ENCODE measurements at regions not wholly inside any gene's neighbourhood (a gene's known extent, or its start where the extent isn't known, plus 50 kb on each side); places are given as distances from the start of the nearest gene placed in this dataset.
"Not testable (repeated sequence)": the region's sequence is repeated elsewhere in the genome, so short reads cannot be mapped to it uniquely, and the experiment has no call there.

- Histone ChIP-seq H3K36me3 (ENCODE audit: control insufficient read depth in 3 of 3, insufficient read depth in 2 of 3, low read depth in 1 of 3, low read length in 3 of 3) (no peaks in the 10 kb centered on the region), H3K27me3 (ENCODE audit: control insufficient read depth in 3 of 3, insufficient read depth in 3 of 3, low read length in 3 of 3) (no peaks in the 10 kb centered on the region), H3K4me1 (ENCODE audit: control insufficient read depth in 3 of 3, insufficient read depth in 2 of 3, low read depth in 1 of 3, low read length in 2 of 3) (no peaks in the 10 kb centered on the region), H3K27ac (ENCODE audit: low read depth in 1 of 3, low read length in 2 of 3) (no peak overlapping the region), H3K4me3 (ENCODE audit: low read depth in 1 of 3, low read length in 3 of 3) (no peak overlapping the region), H3K9me3 (ENCODE audit: control insufficient read depth in 2 of 2, insufficient read depth in 1 of 2, low read depth in 1 of 2, low read length in 1 of 2) (peaks cover 0 to 5% of the 10 kb centered on the region in 2 donors)
- 73 to 87% (median 76%) methylated on average over 6 of the region's 6 CpGs for WGBS, 3 donors
- FAIRE-seq (no peak), DNase-seq (no peak)
These were observed 118.7 kb upstream of the CDK6 start for GRCh38 chr7:92955081-92955480.

- peak; percentile 11 to 28 for DNase-seq
- Histone ChIP-seq H3K4me3 (ENCODE audit: low read depth in 1 of 3, low read length in 3 of 3) (no peak overlapping the region), H3K27ac (ENCODE audit: low read depth in 1 of 3, low read length in 2 of 3) (no peak overlapping the region), H3K4me1 (ENCODE audit: control insufficient read depth in 3 of 3, insufficient read depth in 2 of 3, low read depth in 1 of 3, low read length in 2 of 3) (no peaks in the 10 kb centered on the region), H3K9me3 (ENCODE audit: control insufficient read depth in 2 of 2, insufficient read depth in 1 of 2, low read depth in 1 of 2, low read length in 1 of 2) (peaks cover 0 to 5% of the 10 kb centered on the region in 2 donors), H3K36me3 (ENCODE audit: control insufficient read depth in 3 of 3, insufficient read depth in 2 of 3, low read depth in 1 of 3, low read length in 3 of 3) (no peaks in the 10 kb centered on the region), H3K27me3 (ENCODE audit: control insufficient read depth in 3 of 3, insufficient read depth in 3 of 3, low read length in 3 of 3) (no peaks in the 10 kb centered on the region)
- FAIRE-seq = no peak
- 16 to 35% (median 34%) methylated on average over 2 of the region's 2 CpGs for WGBS, 3 donors
These were observed 117.3 kb upstream of the CDK6 start for GRCh38 chr7:92953657-92954056.

- FAIRE-seq = no peak
These were observed 113.4 kb upstream of the CDK6 start for GRCh38 chr7:92949748-92950147.

GRCh38 chr7:92945840-92946239 is 109.5 kb upstream of the CDK6 start:
- Histone ChIP-seq H3K4me3 (ENCODE audit: low read depth in 1 of 3, low read length in 3 of 3) (no peak overlapping the region), H3K27ac (ENCODE audit: low read depth in 1 of 3, low read length in 2 of 3) (no peak overlapping the region), H3K27me3 (ENCODE audit: control insufficient read depth in 3 of 3, insufficient read depth in 3 of 3, low read length in 3 of 3) (no peaks in the 10 kb centered on the region), H3K9me3 (ENCODE audit: control insufficient read depth in 2 of 2, insufficient read depth in 1 of 2, low read depth in 1 of 2, low read length in 1 of 2) (no peaks in the 10 kb centered on the region), H3K4me1 (ENCODE audit: control insufficient read depth in 3 of 3, insufficient read depth in 2 of 3, low read depth in 1 of 3, low read length in 2 of 3) (peaks cover 0 to 3% (median 0%) of the 10 kb centered on the region in 3 donors), H3K36me3 (ENCODE audit: control insufficient read depth in 3 of 3, insufficient read depth in 2 of 3, low read depth in 1 of 3, low read length in 3 of 3) (no peaks in the 10 kb centered on the region)
- WGBS, 3 donors = 15 to 63% (median 35%) methylated on average over 4 of the region's 4 CpGs
- FAIRE-seq = no peak
- DNase-seq = peak in 1 of 2 donors; percentile 26

More at GRCh38 chr7:92949748-92950147, 113.4 kb upstream of the CDK6 start:
- 18 to 64% (median 44%) methylated on average over 1 of the region's 1 CpG for WGBS, 3 donors
- DNase-seq = peak in 1 of 2 donors; percentile 50
- H3K4me1 ChIP-seq (ENCODE audit: control insufficient read depth in 3 of 3, insufficient read depth in 2 of 3, low read depth in 1 of 3, low read length in 2 of 3) = peaks cover 0 to 3% (median 0%) of the 10 kb centered on the region in 3 donors
- H3K4me3 ChIP-seq (ENCODE audit: low read depth in 1 of 3, low read length in 3 of 3) = no peak overlapping the region
- no peaks in the 10 kb centered on the region for H3K36me3 ChIP-seq (ENCODE audit: control insufficient read depth in 3 of 3, insufficient read depth in 2 of 3, low read depth in 1 of 3, low read length in 3 of 3)
- H3K9me3 ChIP-seq (ENCODE audit: control insufficient read depth in 2 of 2, insufficient read depth in 1 of 2, low read depth in 1 of 2, low read length in 1 of 2) = no peaks in the 10 kb centered on the region
- no peaks in the 10 kb centered on the region for H3K27me3 ChIP-seq (ENCODE audit: control insufficient read depth in 3 of 3, insufficient read depth in 3 of 3, low read length in 3 of 3)
- H3K27ac ChIP-seq (ENCODE audit: low read depth in 1 of 3, low read length in 2 of 3) = no peak overlapping the region

DNA sequence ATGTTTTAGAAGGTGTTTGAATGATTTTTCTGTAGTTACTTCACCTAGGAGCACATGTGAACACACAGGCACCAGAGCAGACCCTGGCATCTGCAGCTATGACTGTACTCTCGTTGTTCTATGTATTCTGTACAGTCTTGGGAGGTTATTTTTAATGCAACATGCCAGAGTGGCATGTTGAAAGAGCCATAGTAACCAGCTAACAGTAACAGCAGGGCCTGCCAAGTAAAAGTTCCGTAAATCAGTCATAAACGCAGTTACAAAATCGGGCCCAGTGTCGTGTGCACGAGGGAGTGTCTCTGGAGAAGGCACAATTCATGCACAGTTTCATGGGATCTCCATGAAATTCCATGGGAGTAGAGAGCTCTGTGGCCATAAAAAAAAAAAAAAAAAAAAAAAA is 108.3 kb upstream of the CDK6 start:
- H3K27ac ChIP-seq (ENCODE audit: low read depth in 1 of 3, low read length in 2 of 3) = no peak overlapping the region
- no peak overlapping the region for H3K4me3 ChIP-seq (ENCODE audit: low read depth in 1 of 3, low read length in 3 of 3)
- DNase-seq (peak; percentile 10 to 48), FAIRE-seq (no peak)
- 15 to 46% (median 36%) methylated on average over 6 of the region's 6 CpGs for whole genome bisulfite sequencing, 3 donors
- H3K4me1 ChIP-seq (ENCODE audit: control insufficient read depth in 3 of 3, insufficient read depth in 2 of 3, low read depth in 1 of 3, low read length in 2 of 3) = peaks cover 0 to 3% (median 0%) of the 10 kb centered on the region in 3 donors
- no peaks in the 10 kb centered on the region for H3K27me3 ChIP-seq (ENCODE audit: control insufficient read depth in 3 of 3, insufficient read depth in 3 of 3, low read length in 3 of 3)
- no peaks in the 10 kb centered on the region for H3K36me3 ChIP-seq (ENCODE audit: control insufficient read depth in 3 of 3, insufficient read depth in 2 of 3, low read depth in 1 of 3, low read length in 3 of 3)
- peaks cover 0 to 2% of the 10 kb centered on the region in 2 donors for H3K9me3 ChIP-seq (ENCODE audit: control insufficient read depth in 2 of 2, insufficient read depth in 1 of 2, low read depth in 1 of 2, low read length in 1 of 2)

DNA sequence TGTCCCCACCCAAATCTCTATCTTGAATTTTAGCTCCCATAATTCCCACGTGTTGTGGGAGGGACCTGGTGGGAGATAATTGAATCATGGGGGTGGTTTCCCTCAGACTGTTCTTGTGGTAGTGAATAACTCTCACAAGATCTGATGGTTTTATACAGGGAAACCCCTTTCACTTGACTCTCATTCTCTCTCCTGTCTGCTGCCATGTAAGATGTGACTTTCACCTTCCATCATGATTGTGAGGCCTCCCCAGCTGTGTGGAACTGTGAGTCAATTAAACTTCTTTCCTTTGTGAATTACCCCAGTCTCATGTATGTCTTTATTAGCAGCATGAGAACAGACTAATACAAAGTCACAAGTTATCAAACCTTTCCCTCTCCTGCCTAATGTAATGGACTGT is 106.3 kb upstream of the CDK6 start:
- not testable (repeated sequence) for H3K27me3 ChIP-seq (ENCODE audit: control insufficient read depth in 3 of 3, insufficient read depth in 3 of 3, low read length in 3 of 3); H3K4me3 ChIP-seq (ENCODE audit: low read depth in 1 of 3, low read length in 3 of 3); FAIRE-seq; DNase-seq; H3K9me3 ChIP-seq (ENCODE audit: control insufficient read depth in 2 of 2, insufficient read depth in 1 of 2, low read depth in 1 of 2, low read length in 1 of 2); H3K36me3 ChIP-seq (ENCODE audit: control insufficient read depth in 3 of 3, insufficient read depth in 2 of 3, low read depth in 1 of 3, low read length in 3 of 3); H3K27ac ChIP-seq (ENCODE audit: low read depth in 1 of 3, low read length in 2 of 3); H3K4me1 ChIP-seq (ENCODE audit: control insufficient read depth in 3 of 3, insufficient read depth in 2 of 3, low read depth in 1 of 3, low read length in 2 of 3)
- WGBS, 3 donors = 45 to 70% (median 52%) methylated on average over 1 of the region's 1 CpG

DNA sequence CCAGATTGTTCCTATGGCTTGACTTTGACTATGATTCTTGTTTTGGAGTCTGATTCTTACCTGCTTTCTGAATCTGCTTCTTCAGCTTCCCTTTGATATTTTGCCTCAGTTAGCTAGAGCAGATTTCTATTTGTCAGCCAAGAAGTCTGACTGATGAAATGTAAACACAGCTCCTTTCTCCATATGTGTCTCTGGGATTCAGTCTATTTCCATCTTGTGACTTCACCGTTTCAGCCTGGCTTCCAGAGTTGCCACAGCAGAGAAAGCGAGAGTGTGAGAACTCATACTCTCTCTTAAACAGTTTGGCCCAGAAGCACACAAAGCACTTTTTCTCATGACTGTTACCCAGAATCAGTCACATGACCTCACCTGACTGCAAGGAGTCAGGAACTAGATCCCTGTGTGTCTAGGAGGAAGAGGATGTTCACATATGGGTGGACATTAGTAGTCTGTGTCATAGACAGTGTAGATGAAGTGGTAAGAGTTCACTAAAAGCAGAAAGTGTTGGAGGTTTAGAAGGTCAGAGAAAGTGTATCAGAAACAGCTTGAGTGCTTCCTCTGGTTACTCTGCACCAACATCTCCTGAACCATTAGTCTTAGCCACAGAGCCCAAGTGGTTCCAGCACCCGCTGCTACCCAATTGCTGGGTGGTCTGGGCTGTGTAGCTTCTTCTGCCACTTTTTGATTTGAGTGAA is 103.4 kb upstream of the CDK6 start:
- Histone ChIP-seq H3K9me3 (ENCODE audit: control insufficient read depth in 2 of 2, insufficient read depth in 1 of 2, low read depth in 1 of 2, low read length in 1 of 2) (peaks cover 0 to 8% of the 10 kb centered on the region in 2 donors), H3K4me1 (ENCODE audit: control insufficient read depth in 3 of 3, insufficient read depth in 2 of 3, low read depth in 1 of 3, low read length in 2 of 3) (no peaks in the 10 kb centered on the region), H3K4me3 (ENCODE audit: low read depth in 1 of 3, low read length in 3 of 3) (no peak overlapping the region), H3K36me3 (ENCODE audit: control insufficient read depth in 3 of 3, insufficient read depth in 2 of 3, low read depth in 1 of 3, low read length in 3 of 3) (no peaks in the 10 kb centered on the region), H3K27ac (ENCODE audit: low read depth in 1 of 3, low read length in 2 of 3) (no peak overlapping the region), H3K27me3 (ENCODE audit: control insufficient read depth in 3 of 3, insufficient read depth in 3 of 3, low read length in 3 of 3) (no peaks in the 10 kb centered on the region)
- no peak for DNase-seq
- 64 to 88% (median 78%) methylated on average over 3 of the region's 3 CpGs for WGBS, 3 donors
- FAIRE-seq = no peak

GRCh38 chr7:92934096-92934495 is 97.7 kb upstream of the CDK6 start:
- H3K27me3 ChIP-seq (ENCODE audit: control insufficient read depth in 3 of 3, insufficient read depth in 3 of 3, low read length in 3 of 3) = no peaks in the 10 kb centered on the region
- H3K9me3 ChIP-seq (ENCODE audit: control insufficient read depth in 2 of 2, insufficient read depth in 1 of 2, low read depth in 1 of 2, low read length in 1 of 2) = peaks cover 0 to 10% of the 10 kb centered on the region in 2 donors
- FAIRE-seq (no peak), DNase-seq (no peak)
- WGBS, 3 donors = 47 to 56% (median 51%) methylated on average over 1 of the region's 1 CpG
- no peak overlapping the region for H3K27ac ChIP-seq (ENCODE audit: low read depth in 1 of 3, low read length in 2 of 3)
- no peaks in the 10 kb centered on the region for H3K4me1 ChIP-seq (ENCODE audit: control insufficient read depth in 3 of 3, insufficient read depth in 2 of 3, low read depth in 1 of 3, low read length in 2 of 3)
- H3K4me3 ChIP-seq (ENCODE audit: low read depth in 1 of 3, low read length in 3 of 3) = no peak overlapping the region
- no peaks in the 10 kb centered on the region for H3K36me3 ChIP-seq (ENCODE audit: control insufficient read depth in 3 of 3, insufficient read depth in 2 of 3, low read depth in 1 of 3, low read length in 3 of 3)

- Histone ChIP-seq H3K27ac (ENCODE audit: low read depth in 1 of 3, low read length in 2 of 3) (no peak overlapping the region), H3K36me3 (ENCODE audit: control insufficient read depth in 3 of 3, insufficient read depth in 2 of 3, low read depth in 1 of 3, low read length in 3 of 3) (no peaks in the 10 kb centered on the region), H3K4me1 (ENCODE audit: control insufficient read depth in 3 of 3, insufficient read depth in 2 of 3, low read depth in 1 of 3, low read length in 2 of 3) (no peaks in the 10 kb centered on the region), H3K27me3 (ENCODE audit: control insufficient read depth in 3 of 3, insufficient read depth in 3 of 3, low read length in 3 of 3) (no peaks in the 10 kb centered on the region), H3K9me3 (ENCODE audit: control insufficient read depth in 2 of 2, insufficient read depth in 1 of 2, low read depth in 1 of 2, low read length in 1 of 2) (peaks cover 0 to 8% of the 10 kb centered on the region in 2 donors), H3K4me3 (ENCODE audit: low read depth in 1 of 3, low read length in 3 of 3) (no peak overlapping the region)
- 78 to 84% (median 81%) methylated on average over 8 of the region's 8 CpGs for WGBS, 3 donors
- FAIRE-seq (no peak), DNase-seq (no peak)
These were observed 96.1 kb upstream of the CDK6 start for GRCh38 chr7:92932450-92932849.
